DMS53 treated with DMSO at 0.1 percent for 48 hours (cell line): ENCODE measurements at regions not wholly inside any gene's neighbourhood (a gene's known extent, or its start where the extent isn't known, plus 50 kb on each side); places are given as distances from the start of the nearest gene placed in this dataset.
A peak's percentile ranks its signal among the peaks of the same experiment; 100 is the strongest.

ENCODE experiments used
- DNase-seq: peaks from one replicate; lab custom pipeline; 2025; ENCODE audit not compliant: unreplicated experiment; lab: John Stamatoyannopoulos, UW

GRCh38 chr2:225156853-225157451 lies 114.7 kb upstream of the DOCK10 start:
- no peak for DNase-seq

DNA sequence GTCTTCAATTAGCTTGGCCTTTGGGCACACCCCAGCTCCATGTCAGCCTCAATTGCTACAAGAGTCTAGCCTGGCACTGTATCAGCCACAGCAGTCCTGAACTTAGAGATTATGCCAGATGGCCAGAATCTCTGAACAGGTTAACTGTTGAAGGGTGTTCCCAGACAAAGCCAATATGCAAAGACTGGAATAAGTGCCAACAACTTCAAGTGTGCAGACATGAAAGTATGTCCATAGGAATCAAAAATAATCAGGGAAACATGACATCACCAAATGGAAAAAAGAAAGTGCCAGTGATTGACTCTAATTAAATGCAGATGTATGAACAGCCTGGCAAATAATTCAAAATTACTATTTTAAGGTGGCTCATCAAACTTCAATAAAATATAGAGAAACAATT lies 98.5 kb upstream of the DOCK10 start:
- DNase-seq = no peak

GRCh38 chr2:225137971-225138370 lies 95.7 kb upstream of the DOCK10 start:
- no peak for DNase-seq

GRCh38 chr2:225136552-225136951 lies 94.3 kb upstream of the DOCK10 start:
- DNase-seq = no peak

GRCh38 chr2:225131898-225132297 lies 89.6 kb upstream of the DOCK10 start:
- no peak for DNase-seq

GRCh38 chr2:225130093-225130492 lies 87.8 kb upstream of the DOCK10 start:
- DNase-seq = no peak

DNA sequence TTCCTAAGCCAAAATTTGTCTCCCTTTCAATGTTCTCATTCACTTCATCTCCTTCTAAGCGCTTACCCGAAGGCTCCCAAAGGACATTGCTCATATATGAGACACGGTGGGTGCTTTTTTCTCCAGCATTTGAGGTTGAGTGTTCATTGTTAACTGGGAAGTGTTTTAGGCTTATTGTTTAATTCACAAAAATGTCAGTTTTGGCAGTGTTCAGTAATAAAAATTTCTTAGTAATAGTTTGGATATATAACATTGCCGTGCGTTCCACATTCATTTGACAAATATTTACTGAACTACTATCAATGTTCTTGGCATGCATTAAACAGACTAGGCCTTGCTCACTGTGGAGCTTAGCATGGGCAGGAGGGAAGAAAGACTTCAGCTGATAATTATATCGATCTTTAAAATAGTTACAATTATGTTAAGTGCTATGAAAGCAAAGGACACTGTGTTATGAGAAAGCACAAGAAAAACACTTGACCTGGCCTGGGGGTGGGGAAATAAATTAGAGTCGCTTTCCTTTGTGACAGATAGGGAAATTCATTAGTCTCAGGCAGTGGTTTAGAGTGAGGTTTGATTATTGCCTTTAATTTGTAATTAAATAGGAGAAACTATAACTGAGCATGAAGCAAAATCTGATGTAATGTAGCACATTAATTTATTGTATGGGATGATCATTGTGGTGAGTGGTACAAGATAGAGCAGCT lies 82.2 kb upstream of the DOCK10 start:
- DNase-seq = no peak

GRCh38 chr2:225122583-225123486 lies 80.6 kb upstream of the DOCK10 start:
- DNase-seq = no peak

GRCh38 chr2:225122007-225122406 lies 79.7 kb upstream of the DOCK10 start:
- no peak for DNase-seq

GRCh38 chr2:225120186-225120585 lies 77.9 kb upstream of the DOCK10 start:
- DNase-seq = no peak

DNA sequence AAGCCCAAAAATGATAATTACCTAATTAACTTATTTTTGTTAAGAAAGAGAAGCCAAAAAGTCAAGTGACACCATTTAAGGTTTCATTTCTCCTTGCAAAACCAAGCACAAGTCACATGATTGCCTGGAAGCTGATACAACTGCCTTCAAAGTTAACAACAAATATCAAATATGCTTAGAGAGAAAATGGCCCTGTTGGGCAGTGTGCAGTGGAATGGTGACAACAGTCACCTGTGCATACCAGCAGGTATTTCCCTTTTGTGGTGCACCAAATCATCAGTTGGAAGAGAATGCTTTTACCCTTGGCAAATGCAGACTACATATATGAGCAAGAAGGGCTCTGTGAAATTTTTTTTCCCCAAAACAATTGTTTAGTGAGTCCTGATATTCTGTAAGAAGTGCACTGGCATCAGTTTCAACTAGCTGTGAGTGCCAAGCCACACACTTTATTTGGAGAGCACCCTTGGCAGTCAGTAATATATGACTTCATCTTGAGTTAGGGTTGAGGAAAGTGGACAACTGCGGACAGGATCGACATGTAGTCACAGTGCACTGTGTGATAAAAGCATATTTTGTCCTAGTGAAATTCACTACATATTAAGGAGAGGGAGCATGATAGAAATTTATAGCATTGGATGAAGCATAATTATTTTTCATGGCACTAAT lies 74.9 kb upstream of the DOCK10 start:
- DNase-seq = no peak

DNA sequence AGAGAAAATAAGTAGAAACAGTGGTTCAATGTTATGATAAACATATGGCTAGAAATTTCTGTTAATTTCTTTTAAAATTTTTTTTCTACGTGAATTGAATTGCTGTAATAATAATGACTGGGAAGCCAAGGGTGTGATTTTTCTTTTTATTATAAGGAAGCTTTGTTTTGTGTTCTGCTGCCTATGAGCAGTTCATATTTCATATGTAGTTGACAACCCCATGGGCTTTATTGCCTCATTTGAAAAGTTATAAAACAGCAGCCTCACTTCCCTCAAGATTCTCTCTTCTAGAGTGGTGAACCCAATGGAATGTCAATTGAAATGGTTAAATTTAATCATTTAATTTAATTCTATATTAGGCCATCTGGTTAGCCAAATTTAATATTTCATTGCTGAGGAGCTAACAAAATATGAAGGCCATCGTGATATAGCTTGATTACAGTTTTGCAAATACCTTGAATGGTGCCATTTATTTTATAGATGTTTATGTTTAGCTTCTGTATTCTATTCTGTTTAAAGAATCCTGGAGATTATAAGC lies 72.6 kb upstream of the DOCK10 start:
- DNase-seq = no peak

GRCh38 chr2:225113371-225114015 lies 71.2 kb upstream of the DOCK10 start:
- no peak for DNase-seq

GRCh38 chr2:225112362-225113126 lies 70.3 kb upstream of the DOCK10 start:
- DNase-seq = no peak

DNA sequence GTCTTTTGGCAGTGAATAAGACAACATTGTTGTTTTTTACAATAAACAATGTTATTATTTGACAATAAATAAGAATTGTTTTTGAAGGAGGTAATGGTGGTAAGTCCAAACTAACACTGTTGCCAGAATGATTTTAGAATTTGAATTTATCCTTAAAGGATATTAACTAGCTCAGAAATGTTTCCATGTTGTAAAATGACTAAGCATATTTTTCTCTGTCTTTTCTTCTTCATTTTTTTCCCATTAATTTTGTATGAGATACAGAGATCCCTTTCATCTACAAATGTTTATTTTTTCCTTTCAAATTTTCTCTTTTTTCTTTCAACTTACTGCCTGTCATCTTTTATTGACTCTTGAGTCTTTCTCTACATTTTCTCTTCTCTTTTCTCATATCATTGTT lies 66.5 kb upstream of the DOCK10 start:
- DNase-seq = no peak

- DNase-seq = no peak
Measured at GRCh38 chr2:225104971-225105370, 62.7 kb upstream of the DOCK10 start.

DNA sequence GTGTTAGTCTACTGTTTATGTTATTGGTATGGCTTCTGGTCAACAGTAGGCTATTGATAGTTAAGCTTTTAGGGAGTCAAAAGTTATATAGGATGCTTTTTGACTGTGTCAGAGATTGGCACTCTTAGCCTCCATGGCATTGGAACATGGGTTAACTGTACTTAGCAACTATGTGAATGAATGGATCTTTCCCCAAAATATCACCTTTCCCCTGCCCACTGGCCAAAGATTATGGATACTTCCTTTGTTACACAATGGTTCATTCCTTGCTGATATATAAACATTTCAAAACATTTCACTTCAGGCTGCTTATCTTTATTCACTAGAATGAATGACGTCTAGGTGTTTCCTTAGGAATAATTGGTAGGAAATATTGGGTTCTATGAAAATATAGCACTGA lies 62.1 kb upstream of the DOCK10 start:
- DNase-seq = no peak

DNA sequence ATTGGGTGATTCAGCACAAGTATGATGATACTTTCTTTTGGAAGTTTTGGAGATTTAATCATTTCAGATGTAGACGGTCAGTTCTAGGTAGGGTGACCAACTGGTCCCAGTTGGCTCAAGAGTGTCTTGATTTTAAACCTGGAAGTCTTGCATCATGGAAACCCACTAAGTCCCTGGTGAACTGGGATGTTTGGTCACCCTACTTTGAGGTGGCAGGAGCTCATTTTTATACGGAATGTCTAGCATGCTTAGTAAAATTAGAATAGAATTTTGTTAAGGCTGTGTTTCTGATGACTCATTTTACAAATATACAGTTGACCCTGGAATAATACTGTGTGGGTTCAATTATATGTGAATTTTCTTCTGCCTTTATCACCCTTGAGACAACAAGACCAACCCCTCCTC lies 61.5 kb upstream of the DOCK10 start:
- DNase-seq = no peak

- peak; percentile 18 for DNase-seq
Measured at GRCh38 chr2:225100856-225101294, 58.6 kb upstream of the DOCK10 start.

DNA sequence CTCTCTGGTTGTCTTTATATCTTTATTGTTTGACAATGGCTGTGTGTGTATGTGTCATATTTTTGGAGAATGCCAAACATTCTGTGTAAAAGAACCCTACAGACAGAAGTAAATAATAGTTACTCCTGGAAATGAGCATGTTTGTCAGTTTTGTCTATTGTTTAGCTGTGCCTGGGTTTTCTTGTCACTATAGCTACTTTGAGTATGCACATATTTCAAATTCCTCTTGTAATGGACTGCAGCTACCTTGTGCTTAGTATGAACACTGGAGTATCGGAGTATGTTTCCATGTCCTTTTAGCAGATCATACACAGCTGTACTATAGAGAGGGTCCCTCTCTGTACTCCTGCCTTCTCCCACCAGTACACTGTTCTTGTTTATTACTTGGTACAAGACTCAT lies 58.0 kb upstream of the DOCK10 start:
- DNase-seq = no peak
